Ectodermal cell (in vitro differentiated cells): ENCODE measurements at regions not wholly inside any gene's neighbourhood (a gene's known extent, or its start where the extent isn't known, plus 50 kb on each side); places are given as distances from the start of the nearest gene placed in this dataset.

Experiments
- H3K27ac ChIP-seq: 2 replicates; pipeline ENCODE4 v1.7.0; 2013; ENCODE audit warnings: mild to moderate bottlenecking, low read depth, low read length; ENCODE audit not compliant: insufficient read depth, poor library complexity, severe bottlenecking
- H3K27me3 ChIP-seq: 2 replicates; pipeline ENCODE4 v1.7.0; 2013; ENCODE audit warnings: mild to moderate bottlenecking, low read length; ENCODE audit not compliant: insufficient read depth, control insufficient read depth, poor library complexity, severe bottlenecking
- H3K36me3 ChIP-seq: one replicate; pipeline ENCODE4 v1.7.0; 2013; ENCODE audit warnings: low read length; ENCODE audit not compliant: control insufficient read depth, insufficient read depth
- H3K4me1 ChIP-seq: one replicate; pipeline ENCODE4 v1.7.0; 2013; ENCODE audit warnings: low read length; ENCODE audit not compliant: control insufficient read depth, insufficient read depth
- H3K4me3 ChIP-seq: 2 replicates; pipeline ENCODE4 v1.7.0; 2013; ENCODE audit warnings: low read depth, low read length, control low read depth; ENCODE audit not compliant: insufficient read depth
- H3K9me3 ChIP-seq: 2 replicates; pipeline ENCODE4 v1.7.0; 2013; ENCODE audit warnings: mild to moderate bottlenecking, low read length, moderate library complexity; ENCODE audit not compliant: control insufficient read depth
- whole genome bisulfite sequencing, 2 experiments: methylation state at CpG; one replicate each; pipeline ENCODE4 v1.1.7; 2013; ENCODE audit warnings: missing lambda C conversion rate in 2 of 2; 5-methylcytosine and 5-hydroxymethylcytosine counted together

GRCh38 chr12:58248599-58248998 lies 307.2 kb downstream of the ATP23 start:
- no peak overlapping the region for H3K27ac ChIP-seq
- H3K4me3 ChIP-seq: no peak overlapping the region
- no peaks in the 10 kb centered on the region for H3K36me3 ChIP-seq
- H3K9me3 ChIP-seq: no peaks in the 10 kb centered on the region
- WGBS, 2 experiments: 92 to 97% methylated on average over 3 of the region's 3 CpGs
- H3K27me3 ChIP-seq: no peaks in the 10 kb centered on the region
- peaks cover 2% of the 10 kb centered on the region for H3K4me1 ChIP-seq

GRCh38 chr12:58249610-58250009 lies 308.2 kb downstream of the ATP23 start:
- no peak overlapping the region for H3K4me3 ChIP-seq
- H3K4me1 ChIP-seq: no peaks in the 10 kb centered on the region
- 84 to 86% methylated on average over 2 of the region's 2 CpGs for WGBS, 2 experiments
- H3K27ac ChIP-seq: no peak overlapping the region
- no peaks in the 10 kb centered on the region for H3K36me3 ChIP-seq
- H3K27me3 ChIP-seq: no peaks in the 10 kb centered on the region
- no peaks in the 10 kb centered on the region for H3K9me3 ChIP-seq

GRCh38 chr12:58250077-58250476 lies 308.7 kb downstream of the ATP23 start:
- H3K9me3 ChIP-seq: no peaks in the 10 kb centered on the region
- H3K4me3 ChIP-seq: no peak overlapping the region
- H3K27ac ChIP-seq: no peak overlapping the region
- WGBS, 2 experiments: 93 to 94% methylated on average over 5 of the region's 5 CpGs
- H3K36me3 ChIP-seq: no peaks in the 10 kb centered on the region
- no peaks in the 10 kb centered on the region for H3K4me1 ChIP-seq
- H3K27me3 ChIP-seq: no peaks in the 10 kb centered on the region

- WGBS, 2 experiments: 94 to 97% methylated on average over 2 of the region's 2 CpGs
- H3K4me1 ChIP-seq: no peaks in the 10 kb centered on the region
- no peak overlapping the region for H3K4me3 ChIP-seq
- H3K9me3 ChIP-seq: no peaks in the 10 kb centered on the region
- no peaks in the 10 kb centered on the region for H3K27me3 ChIP-seq
- H3K36me3 ChIP-seq: no peaks in the 10 kb centered on the region
- no peak overlapping the region for H3K27ac ChIP-seq
Measured at GRCh38 chr12:58252914-58253313, 311.5 kb downstream of the ATP23 start.

GRCh38 chr12:58253663-58254062 lies 312.3 kb downstream of the ATP23 start:
- no peaks in the 10 kb centered on the region for H3K9me3 ChIP-seq
- H3K36me3 ChIP-seq: no peaks in the 10 kb centered on the region
- no peaks in the 10 kb centered on the region for H3K27me3 ChIP-seq
- H3K4me3 ChIP-seq: no peak overlapping the region
- H3K27ac ChIP-seq: no peak overlapping the region
- WGBS, 2 experiments: 83 to 88% methylated on average over 1 of the region's 1 CpG
- H3K4me1 ChIP-seq: no peaks in the 10 kb centered on the region

- 90% methylated on average over 1 of the region's 1 CpG; no CpG with 5 or more reads in 1 of the 2 experiments for WGBS, 2 experiments
- Histone ChIP-seq H3K27me3 (no peaks in the 10 kb centered on the region), H3K4me1 (no peaks in the 10 kb centered on the region), H3K36me3 (no peaks in the 10 kb centered on the region), H3K27ac (no peak overlapping the region), H3K4me3 (no peak overlapping the region), H3K9me3 (no peaks in the 10 kb centered on the region)
Measured at GRCh38 chr12:58254463-58255100, 313.2 kb downstream of the ATP23 start.

GRCh38 chr12:58262796-58263195 lies 321.4 kb downstream of the ATP23 start:
- no peak overlapping the region for H3K4me3 ChIP-seq
- 95 to 97% methylated on average over 1 of the region's 1 CpG for WGBS, 2 experiments
- H3K4me1 ChIP-seq: no peaks in the 10 kb centered on the region
- no peak overlapping the region for H3K27ac ChIP-seq
- no peaks in the 10 kb centered on the region for H3K36me3 ChIP-seq
- H3K9me3 ChIP-seq: no peaks in the 10 kb centered on the region
- H3K27me3 ChIP-seq: no peaks in the 10 kb centered on the region

- 97 to 100% methylated on average over 1 of the region's 1 CpG for WGBS, 2 experiments
Measured at GRCh38 chr12:58263816-58264215, 322.4 kb downstream of the ATP23 start.

GRCh38 chr12:58268069-58268468 lies 326.7 kb downstream of the ATP23 start:
- H3K27me3 ChIP-seq: no peaks in the 10 kb centered on the region
- no peaks in the 10 kb centered on the region for H3K4me1 ChIP-seq
- H3K9me3 ChIP-seq: no peaks in the 10 kb centered on the region
- H3K4me3 ChIP-seq: no peak overlapping the region
- no peak overlapping the region for H3K27ac ChIP-seq
- no peaks in the 10 kb centered on the region for H3K36me3 ChIP-seq

More at GRCh38 chr12:58263816-58264215, 322.4 kb downstream of the ATP23 start:
- Histone ChIP-seq H3K4me3 (no peak overlapping the region), H3K4me1 (no peaks in the 10 kb centered on the region), H3K36me3 (no peaks in the 10 kb centered on the region), H3K9me3 (no peaks in the 10 kb centered on the region), H3K27ac (no peak overlapping the region), H3K27me3 (no peaks in the 10 kb centered on the region)

- Histone ChIP-seq H3K9me3 (no peaks in the 10 kb centered on the region), H3K4me1 (no peaks in the 10 kb centered on the region), H3K4me3 (no peak overlapping the region), H3K27ac (no peak overlapping the region), H3K36me3 (no peaks in the 10 kb centered on the region), H3K27me3 (no peaks in the 10 kb centered on the region)
- 89 to 92% methylated on average over 2 of the region's 2 CpGs for WGBS, 2 experiments
Measured at GRCh38 chr12:58269476-58269875, 328.1 kb downstream of the ATP23 start.
